ENCODE measurements at regions not wholly inside any gene's neighbourhood (a gene's known extent, or its start where the extent isn't known, plus 50 kb on each side); places are given as distances from the start of the nearest gene placed in this dataset.
A peak's percentile ranks its signal among the peaks of the same experiment; 100 is the strongest.

DNA sequence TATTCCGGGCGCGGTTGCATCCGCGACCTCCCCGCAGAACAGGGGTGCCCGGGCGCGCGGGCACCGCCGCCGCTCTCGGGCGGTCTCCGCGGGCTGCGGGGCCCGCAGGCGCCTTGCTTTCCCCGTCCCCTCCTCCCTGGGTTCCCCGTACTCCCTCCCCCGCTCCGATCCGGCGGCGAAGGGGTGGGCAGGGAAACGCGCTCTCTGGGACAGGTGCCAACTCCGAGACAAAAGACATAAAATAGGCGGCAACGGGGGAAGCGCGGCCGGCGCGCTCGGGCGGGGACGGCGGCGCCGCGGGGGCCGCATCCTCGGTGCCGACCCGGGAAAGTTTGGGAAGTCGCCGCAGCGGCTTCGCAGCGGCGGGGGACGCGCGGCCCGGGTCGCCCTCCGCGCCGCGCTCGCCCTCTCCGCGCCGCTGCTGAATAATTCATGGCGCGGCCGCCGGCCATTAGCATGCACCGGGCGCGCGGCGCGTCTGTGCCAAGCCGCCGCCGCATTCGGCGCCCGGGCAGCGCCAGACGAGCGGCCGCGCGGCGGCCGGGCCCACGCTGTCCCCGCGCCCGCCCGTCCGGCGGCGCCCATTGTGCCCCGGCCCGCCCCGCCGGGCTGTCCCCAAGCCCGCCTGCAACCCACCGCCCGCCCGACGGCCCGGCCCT is 78.7 kb upstream of the PPARA start:
- DNase-seq (ENCODE audit: low spot score) (peak; percentile 38), ATAC-seq (peak; percentile 3; the same call in 1 of the 2 replicates)
- Mint-ChIP-seq H3K27me3 (ENCODE audit: low read depth) (peaks cover 67% of the 10 kb centered on the region), H3K9me3 (no peaks in the 10 kb centered on the region), H3K36me3 (no peaks in the 10 kb centered on the region), H3K4me3 (peak overlapping the region; percentile 67), H3K27ac (no peak overlapping the region), H3K4me1 (peaks cover 28% of the 10 kb centered on the region)
- TF ChIP-seq MXD4 (CRISPR knock-in tag; IDR thresholded peaks at IDR 0.05; ENCODE audit: borderline replicate concordance) (no peak), NFE2L1 (CRISPR knock-in tag; IDR thresholded peaks at IDR 0.05) (no peak), IRF1 (CRISPR knock-in tag; IDR thresholded peaks at IDR 0.05) (no peak), TEAD1 (CRISPR knock-in tag; IDR thresholded peaks at IDR 0.05) (no peak), ZNF281 (CRISPR knock-in tag; IDR thresholded peaks at IDR 0.05) (no peak)
- ChIA-PET POLR2A (no interaction called here), CTCF (interaction anchor here (0.6 to 3.3 kb wide), 8 partner anchors 36 to 77 kb away, joined by 3 to 28 read pairs (median 5); no protein-coding TSS in a partner anchor)

GRCh38 chr22:46072110-46072881 is 78.0 kb upstream of the PPARA start:
- peaks cover 60% of the 10 kb centered on the region for H3K27me3 Mint-ChIP-seq (ENCODE audit: low read depth)
- DNase-seq (ENCODE audit: low spot score), result peak; percentile 63

DNA sequence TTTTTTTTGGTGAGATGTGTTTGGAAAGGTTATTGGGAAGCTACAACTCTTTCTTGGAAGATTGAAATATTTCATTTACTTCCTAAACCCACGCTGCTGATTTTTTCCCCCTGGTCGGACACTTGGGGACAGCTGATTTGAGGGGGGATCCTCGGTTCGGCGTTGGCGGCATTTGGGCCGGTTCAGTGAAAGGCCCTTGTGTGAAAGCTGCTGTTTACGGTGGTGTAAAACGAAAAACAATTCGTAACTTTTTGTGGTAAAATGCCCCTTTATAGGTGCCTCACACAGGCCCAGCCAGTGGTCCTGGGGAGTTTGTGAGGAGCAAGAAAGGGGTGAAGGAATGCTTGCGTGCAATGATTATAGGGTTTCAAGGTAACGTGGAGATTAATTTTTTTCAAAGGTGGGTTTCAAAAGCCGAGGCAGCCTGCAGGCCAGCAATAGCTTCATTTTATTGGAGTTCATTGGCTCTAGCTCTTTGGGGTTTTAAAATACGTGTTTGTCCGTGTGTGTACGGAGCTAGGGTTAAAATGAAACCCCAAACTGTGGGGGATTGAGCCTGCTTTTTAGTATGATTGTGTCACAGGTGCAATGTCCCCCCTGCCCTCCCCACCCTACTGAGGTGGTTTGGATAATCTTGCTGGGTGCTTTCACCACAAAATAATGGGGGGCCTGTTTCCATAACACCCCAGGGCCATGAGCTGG is 77.2 kb upstream of the PPARA start:
- CTCF ChIA-PET, result interaction anchor here (0.6 to 3.3 kb wide), 14 partner anchors 12 to 977 kb away, joined by 3 to 25 read pairs (median 4); no protein-coding TSS in a partner anchor
- Mint-ChIP-seq H3K4me3 (peak overlapping the region; percentile 61), H3K9me3 (no peaks in the 10 kb centered on the region), H3K27ac (no peak overlapping the region), H3K4me1 (peaks cover 42% of the 10 kb centered on the region), H3K27me3 (ENCODE audit: low read depth) (peaks cover 54% of the 10 kb centered on the region), H3K36me3 (no peaks in the 10 kb centered on the region)
- TF ChIP-seq IRF1 (CRISPR knock-in tag; IDR thresholded peaks at IDR 0.05) (no peak), NR3C1 (CRISPR knock-in tag; conservative IDR thresholded peaks at IDR 0.05; ENCODE audit: low read depth) (no peak), NFYB (CRISPR knock-in tag; conservative IDR thresholded peaks at IDR 0.05; ENCODE audit: low read depth) (no peak)
- no peak for ATAC-seq
- DNase-seq (ENCODE audit: low spot score), result peak; percentile 5
- POLR2A ChIA-PET, result interaction anchor here (0.6 to 0.7 kb wide), 2 partner anchors 77 to 79 kb away, joined by 3 to 6 read pairs; no protein-coding TSS in a partner anchor

More at GRCh38 chr22:46072110-46072881, 78.0 kb upstream of the PPARA start:
- H3K4me1 Mint-ChIP-seq, result peaks cover 35% of the 10 kb centered on the region
- no peaks in the 10 kb centered on the region for H3K9me3 Mint-ChIP-seq
- ChIA-PET POLR2A (interaction anchor here (0.7 kb wide), 1 partner anchor 77 kb away, joined by 6 read pairs; no protein-coding TSS in a partner anchor), CTCF (interaction anchor here (0.7 to 3.3 kb wide), 9 partner anchors 17 to 761 kb away, joined by 3 to 25 read pairs (median 5); no protein-coding TSS in a partner anchor)
- TF ChIP-seq CBFB (CRISPR knock-in tag; IDR thresholded peaks at IDR 0.05; ENCODE audit: low read depth) (0 out of 2 replicates have a peak, but pooled peaks have one; percentile 68), HMGXB4 (CRISPR knock-in tag; IDR thresholded peaks at IDR 0.05) (peak; percentile 44; the same call in 1 of the 2 replicates), MAX (CRISPR knock-in tag; IDR thresholded peaks at IDR 0.05) (0 out of 2 replicates have a peak, but pooled peaks have one; percentile 35), ZBTB21 (CRISPR knock-in tag; IDR thresholded peaks at IDR 0.05; ENCODE audit: borderline replicate concordance) (no peak)
- ATAC-seq, result peak; percentile 24
- H3K4me3 Mint-ChIP-seq, result peak overlapping the region; percentile 61
- no peak overlapping the region for H3K27ac Mint-ChIP-seq
- H3K36me3 Mint-ChIP-seq, result no peaks in the 10 kb centered on the region
